Heart left ventricle (tissue), 16 donors: ENCODE measurements at regions not wholly inside any gene's neighbourhood (a gene's known extent, or its start where the extent isn't known, plus 50 kb on each side); places are given as distances from the start of the nearest gene placed in this dataset.

Source experiments
- ATAC-seq, 4 donors: fragments of 200-7000 bp; cut with Tn5 transposase; one replicate each; pipeline ENCODE4 v1.9.1; 2020 to 2022; ENCODE audit warnings: moderate library complexity in 4 of 4, mild to moderate bottlenecking in 3 of 4, moderate number of reproducible peaks in 1 of 4
- DNase-seq, 5 donors: peaks; one replicate each; pipeline ENCODE4 v3.0.0-alpha.2; 2020
- H3K27ac ChIP-seq, 12 donors: fragments of 200-600 bp; sonication (generic) in 4 of 12; one replicate each; pipeline versions ENCODE4 v1.5.0 to v1.8.0; 2016 to 2022; ENCODE audit warnings: mild to moderate bottlenecking in 2 of 12
- H3K27me3 ChIP-seq, 9 donors: fragments of 200-600 bp; sonication (generic) in 2 of 9; one replicate each; pipeline versions ENCODE4 v1.5.1 to v1.8.0; 2016 to 2022; ENCODE audit warnings: mild to moderate bottlenecking in 3 of 9
- H3K36me3 ChIP-seq, 9 donors: fragments of 200-600 bp; sonication (generic) in 2 of 9; one replicate each; pipeline versions ENCODE4 v1.5.0 to v1.8.0; 2018 to 2022; ENCODE audit warnings: mild to moderate bottlenecking in 2 of 9
- H3K4me1 ChIP-seq, 12 donors: fragments of 200-600 bp; sonication (generic) in 4 of 12; one replicate each; pipeline versions ENCODE4 v1.5.0 to v1.8.0; 2016 to 2022; ENCODE audit warnings: mild to moderate bottlenecking in 3 of 12
- H3K4me3 ChIP-seq, 12 donors: fragments of 200-600 bp; sonication (generic) in 4 of 12; one replicate each; pipeline versions ENCODE4 v1.5.0 to v1.8.0; 2017 to 2022; ENCODE audit warnings: mild to moderate bottlenecking in 9 of 12, moderate library complexity in 4 of 12
- H3K9me3 ChIP-seq, 12 donors: fragments of 200-600 bp; sonication (generic) in 4 of 12; one replicate each; pipeline versions ENCODE4 v1.5.0 to v1.8.0; 2016 to 2022; ENCODE audit warnings: mild to moderate bottlenecking in 1 of 12
- POLR2A ChIP-seq, 2 donors: fragments of 450-650 bp; IDR thresholded peaks; one replicate each; pipeline ENCODE4 v1.6.1; 2017; ENCODE audit warnings: antibody characterized with exemption in 2 of 2, mild to moderate bottlenecking in 2 of 2, moderate library complexity in 2 of 2
- WGBS, 4 donors: extraction: QIAGEN DNeasy Blood & Tissue Kit in 2 of 4; methylation state at CpG; one replicate each; pipeline versions ENCODE4 v1.1.5 to v1.1.7; 2013 to 2018; 5-methylcytosine and 5-hydroxymethylcytosine counted together
- intact Hi-C, 10 donors: fragments of 100-400 bp; cut with DNase I; formaldehyde crosslinking; loops; one replicate each; pipeline versions ENCODE4 v1.11.1 to v1.14.2; 2022
- TF ChIP-seq, protein P1 (sequence below), 12 donors: fragments of 200-600 bp; sonication (generic) in 4 of 12; IDR thresholded peaks; one replicate each; pipeline versions ENCODE4 v1.5.0 to v1.8.0; 2018 to 2022; ENCODE audit warnings: antibody characterized with exemption in 12 of 12, mild to moderate bottlenecking in 5 of 12
- donor health status: ischemic (EF 13 %, LVEDD 7.1; RV severe dilation, severe dysfunction).
- donor health status: healthy with polysubstance abuse.
- donor health status: DM: no; HTN: yes; CAD: no.
- donor health status: DM: no; HTN: no; CAD: no.
- donor health status: ischemic (EF 25% LVEDD 6.9; RV normal size, moderate dysfunction).
- donor health status: ischemic (EF 25% LVEDD 5.7; RV mildly dilated, moderate dysfunction).
- donor health status: healthy.
- donor health status: DM: yes; HTN: yes; CAD: no.
- donor health status: ischemic (EF 35%, LVEDD 5.7; RV mildly dilated, moderate dysfunction).
- donor health status: nonischemic (EF 11% LVEDD 7.7; RV severe dilation, severe dysfunction).
- donor health status: DM: yes; HTN: yes; CAD: no.
- donor health status: PGD.
- donor health status: ischemic (EF 29% LVEDD 5.4; RV normal size, mild dysfunction).
- donor health status: nonischemic (EF 23%, LVEDD 6.1; RV moderate dilation, normal function).

DNA sequence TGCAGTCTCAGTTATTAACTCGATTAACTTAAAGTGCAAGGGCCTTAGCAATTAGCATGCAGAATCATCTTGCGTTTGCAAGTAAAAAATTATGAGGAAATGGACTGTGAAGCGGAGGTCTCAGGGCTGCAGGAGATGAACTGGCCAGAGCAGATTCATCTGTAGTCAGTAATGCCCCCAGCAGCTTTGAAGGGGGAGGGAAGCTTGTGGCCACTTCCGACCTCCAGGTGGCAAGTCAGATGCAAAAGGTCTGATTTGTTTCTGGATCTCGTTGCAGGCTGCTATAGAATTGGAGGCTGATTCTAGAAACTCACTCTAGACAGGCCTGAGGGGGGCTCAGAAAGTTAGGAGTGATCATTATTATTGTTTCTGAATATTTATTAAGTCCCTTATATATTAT, 107.4 kb upstream of the RGS6 start:
- H3K9me3 ChIP-seq = peaks cover 0 to 2% (median 0%) of the 10 kb centered on the region in 12 donors
- H3K36me3 ChIP-seq = no peaks in the 10 kb centered on the region
- no peak for TF ChIP-seq POLR2A (IDR thresholded peaks at IDR 0.05)
- TF ChIP-seq, protein P1, sequence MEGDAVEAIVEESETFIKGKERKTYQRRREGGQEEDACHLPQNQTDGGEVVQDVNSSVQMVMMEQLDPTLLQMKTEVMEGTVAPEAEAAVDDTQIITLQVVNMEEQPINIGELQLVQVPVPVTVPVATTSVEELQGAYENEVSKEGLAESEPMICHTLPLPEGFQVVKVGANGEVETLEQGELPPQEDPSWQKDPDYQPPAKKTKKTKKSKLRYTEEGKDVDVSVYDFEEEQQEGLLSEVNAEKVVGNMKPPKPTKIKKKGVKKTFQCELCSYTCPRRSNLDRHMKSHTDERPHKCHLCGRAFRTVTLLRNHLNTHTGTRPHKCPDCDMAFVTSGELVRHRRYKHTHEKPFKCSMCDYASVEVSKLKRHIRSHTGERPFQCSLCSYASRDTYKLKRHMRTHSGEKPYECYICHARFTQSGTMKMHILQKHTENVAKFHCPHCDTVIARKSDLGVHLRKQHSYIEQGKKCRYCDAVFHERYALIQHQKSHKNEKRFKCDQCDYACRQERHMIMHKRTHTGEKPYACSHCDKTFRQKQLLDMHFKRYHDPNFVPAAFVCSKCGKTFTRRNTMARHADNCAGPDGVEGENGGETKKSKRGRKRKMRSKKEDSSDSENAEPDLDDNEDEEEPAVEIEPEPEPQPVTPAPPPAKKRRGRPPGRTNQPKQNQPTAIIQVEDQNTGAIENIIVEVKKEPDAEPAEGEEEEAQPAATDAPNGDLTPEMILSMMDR (IDR thresholded peaks at IDR 0.05) = no peak
- H3K27me3 ChIP-seq = no peaks in the 10 kb centered on the region
- intact Hi-C loops = no loop called here
- no peaks in the 10 kb centered on the region for H3K4me1 ChIP-seq
- H3K4me3 ChIP-seq = no peak overlapping the region
- 72 to 85% (median 82%) methylated on average over 5 of the region's 5 CpGs for WGBS, 4 donors
- no peak overlapping the region for H3K27ac ChIP-seq
- DNase-seq (no peak), ATAC-seq (no peak)

DNA sequence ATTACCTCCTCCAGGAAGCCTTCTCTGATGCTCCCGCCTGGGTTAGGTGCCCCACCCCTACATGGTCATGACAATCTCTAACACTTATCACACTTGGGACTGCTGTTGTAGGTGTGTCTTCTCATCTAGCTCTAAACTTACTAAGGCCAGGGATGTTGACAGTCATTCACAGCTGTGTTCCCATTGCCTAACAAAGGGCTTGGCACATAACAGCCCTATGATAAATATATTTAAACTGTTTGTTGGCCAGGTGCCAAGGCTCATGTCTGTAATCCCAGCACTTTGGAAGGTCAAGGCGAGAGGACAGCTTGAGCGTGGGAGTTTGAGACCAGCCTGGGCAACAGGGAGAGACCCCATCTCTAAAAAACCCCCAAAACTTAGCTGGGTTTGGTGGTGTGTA, 98.8 kb upstream of the RGS6 start:
- DNase-seq (no peak), ATAC-seq (no peak)
- no peak overlapping the region for H3K4me3 ChIP-seq
- H3K36me3 ChIP-seq = no peaks in the 10 kb centered on the region
- intact Hi-C loops = no loop called here
- peaks cover 0 to 30% (median 8%) of the 10 kb centered on the region in 12 donors for H3K9me3 ChIP-seq
- TF ChIP-seq, protein P1 (IDR thresholded peaks at IDR 0.05) = no peak
- TF ChIP-seq POLR2A (IDR thresholded peaks at IDR 0.05) = no peak
- peaks cover 0 to 8% (median 0%) of the 10 kb centered on the region in 12 donors for H3K4me1 ChIP-seq
- no peak overlapping the region for H3K27ac ChIP-seq
- WGBS, 4 donors = 66 to 81% (median 71%) methylated on average over 3 of the region's 3 CpGs
- H3K27me3 ChIP-seq = no peaks in the 10 kb centered on the region

DNA sequence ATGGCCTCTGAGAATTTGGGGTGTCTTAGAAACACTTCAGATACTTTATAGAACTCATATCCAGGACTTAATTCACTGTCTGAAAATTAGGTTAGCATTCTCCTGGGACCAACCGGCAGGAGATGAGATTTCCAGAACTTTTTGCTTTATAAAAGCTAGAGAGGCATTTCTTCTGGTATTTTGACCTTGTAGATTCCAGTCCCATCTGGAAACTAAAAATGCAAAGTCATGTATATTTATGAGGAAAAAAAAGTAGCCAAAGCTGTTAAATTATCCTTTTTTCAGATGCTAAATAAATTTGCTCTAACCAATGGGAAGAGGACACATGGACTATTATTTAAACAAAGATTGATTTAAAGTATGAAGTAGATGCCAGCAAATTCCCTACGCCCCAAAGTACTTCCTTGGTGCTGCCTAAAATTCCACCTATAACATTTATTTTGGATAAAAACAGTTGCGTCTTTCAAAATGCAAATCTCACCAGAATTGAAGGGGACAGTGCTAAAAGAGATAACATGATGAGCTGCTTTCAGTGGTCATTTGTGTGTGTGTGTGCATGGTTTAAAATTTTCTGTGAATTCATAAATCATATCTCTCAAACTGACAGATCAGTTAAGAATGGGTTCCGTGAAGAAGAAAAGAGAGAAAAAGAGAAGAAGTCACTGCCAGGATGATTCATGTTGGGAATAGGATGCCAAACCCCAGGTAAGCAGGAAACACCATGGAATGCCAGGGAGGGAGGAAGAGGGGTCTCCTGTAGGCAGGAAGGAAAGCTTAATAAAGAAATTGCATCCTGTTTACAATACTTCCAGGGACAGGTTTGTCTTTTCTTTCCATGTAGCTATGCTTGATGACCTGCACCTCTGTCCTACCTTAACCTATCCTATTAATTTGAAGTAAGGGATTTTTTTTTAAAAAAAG, 97.7 kb upstream of the RGS6 start:
- peaks cover 0 to 8% (median 0%) of the 10 kb centered on the region in 12 donors for H3K4me1 ChIP-seq
- ATAC-seq = no peak
- no peak overlapping the region for H3K4me3 ChIP-seq
- peaks cover 0 to 30% (median 8%) of the 10 kb centered on the region in 12 donors for H3K9me3 ChIP-seq
- no peak for DNase-seq
- intact Hi-C loops = no loop called here
- no peaks in the 10 kb centered on the region for H3K36me3 ChIP-seq
- WGBS, 4 donors = 50 to 68% (median 62%) methylated on average over 4 of the region's 4 CpGs
- no peaks in the 10 kb centered on the region for H3K27me3 ChIP-seq
- H3K27ac ChIP-seq = peak overlapping the region in 1 of 12 donors; percentile 15
- TF ChIP-seq, protein P1 (IDR thresholded peaks at IDR 0.05) = no peak
- TF ChIP-seq POLR2A (IDR thresholded peaks at IDR 0.05) = no peak

DNA sequence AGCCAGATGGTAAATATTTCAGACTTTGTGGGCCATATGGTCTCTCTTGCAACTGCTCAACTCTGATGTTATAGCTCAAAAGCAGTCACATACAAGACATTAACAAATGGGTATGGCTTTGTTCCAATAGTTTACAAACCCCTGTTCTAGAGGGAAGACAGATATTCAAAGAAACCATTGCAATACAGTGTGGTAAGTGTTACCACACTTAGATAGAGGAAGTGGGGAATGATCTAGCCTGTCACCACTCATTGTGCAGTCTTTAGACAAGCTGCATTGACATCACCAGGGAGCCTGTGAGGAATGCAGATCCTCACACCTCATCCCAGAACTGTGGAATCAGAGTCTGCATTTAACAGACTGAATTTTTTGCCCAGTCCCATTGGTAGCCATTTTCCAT, 80.0 kb upstream of the RGS6 start:
- peak; percentile 81 to 98 (median 86) for ATAC-seq
- Histone ChIP-seq H3K27me3 (no peaks in the 10 kb centered on the region), H3K4me3 (no peak overlapping the region), H3K27ac (no peak overlapping the region), H3K9me3 (peaks cover 0 to 4% (median 0%) of the 10 kb centered on the region in 12 donors), H3K36me3 (no peaks in the 10 kb centered on the region), H3K4me1 (peaks cover 0 to 13% (median 5%) of the 10 kb centered on the region in 12 donors)
- no peak for TF ChIP-seq POLR2A (IDR thresholded peaks at IDR 0.05)
- TF ChIP-seq, protein P1 (IDR thresholded peaks at IDR 0.05) = no peak
- DNase-seq = no peak
- intact Hi-C loops = loop anchor here in 8 of 10 donors (5.0 to 10.0 kb wide), 5 partner anchors 67 to 717 kb away; no protein-coding TSS in a partner anchor
